ENCODE measurements at regions not wholly inside any gene's neighbourhood (a gene's known extent, or its start where the extent isn't known, plus 50 kb on each side); places are given as distances from the start of the nearest gene placed in this dataset.

GRCh38 chr11:128405112-128405511 is 182.2 kb downstream of the ETS1 start:
- no peak overlapping the region for H3K4ac ChIP-seq (ENCODE audit: low read depth, low read length)
- dilution Hi-C loops (cut with HindIII; ENCODE audit: low sequenced_read_pairs, unreplicated experiment), result no loop called here
- H2AK5ac ChIP-seq (ENCODE audit: low read depth, low read length), result no peak overlapping the region
- no peaks in the 10 kb centered on the region for H4K20me1 ChIP-seq (ENCODE audit: insufficient read depth, low read length)
- no TSS peak for BruUV-seq (replicated peaks)
- no peak overlapping the region for H2BK15ac ChIP-seq (ENCODE audit: low read depth, low read length)
- no peak overlapping the region for H3K4me3 ChIP-seq (ENCODE audit: insufficient read depth, low read depth, low read length)
- CTCF ChIA-PET, result interaction anchor here (1.1 kb wide), 1 partner anchor 8 kb away, joined by 3 read pairs; no protein-coding TSS in a partner anchor
- ATAC-seq (ENCODE audit: low read depth) (no peak), DNase-seq (peak; percentile 48)
- H3K4me1 ChIP-seq (ENCODE audit: control insufficient read depth, insufficient read depth, low read length), result peaks cover 21% of the 10 kb centered on the region
- H3K27me3 ChIP-seq (ENCODE audit: control insufficient read depth, insufficient read depth, low read length), result no peaks in the 10 kb centered on the region
- H3K23ac ChIP-seq (ENCODE audit: low read depth, low read length), result no peak overlapping the region
- H3K9me1 ChIP-seq (ENCODE audit: insufficient read depth, low read length), result peaks cover 11% of the 10 kb centered on the region
- H3K4me2 ChIP-seq (ENCODE audit: low read depth, low read length), result no peak overlapping the region
- H2BK120ac ChIP-seq (ENCODE audit: low read depth, low read length), result no peak overlapping the region
- H3K9me3 ChIP-seq (ENCODE audit: control insufficient read depth, insufficient read depth, low read length), result no peaks in the 10 kb centered on the region
- no peak overlapping the region for H3K9ac ChIP-seq (ENCODE audit: low read depth, low read length)
- H2BK5ac ChIP-seq (ENCODE audit: low read depth, low read length, poor library complexity, severe bottlenecking), result no peak overlapping the region
- H4K8ac ChIP-seq (ENCODE audit: low read depth in 2 of 2, low read length in 2 of 2), result no peak overlapping the region
- no peak overlapping the region for H4K91ac ChIP-seq (ENCODE audit: insufficient read depth, low read depth, low read length)
- TF ChIP-seq RFX5 (IDR thresholded peaks at IDR 0.05; ENCODE audit: low read depth, low read length), result 0 out of 2 replicates have a peak, but pooled peaks have one; percentile 32
- no peak for TF ChIP-seq MAZ (IDR thresholded peaks at IDR 0.05; ENCODE audit: borderline replicate concordance, low read depth, low read length)
- no peak overlapping the region for H3K27ac ChIP-seq (ENCODE audit: insufficient read depth, low read length)
- no peak overlapping the region for H2AFZ ChIP-seq (replicated peaks; ENCODE audit: low read length, poor library complexity)
- H3K18ac ChIP-seq (ENCODE audit: low read depth, low read length), result no peak overlapping the region
- no peak overlapping the region for H3K14ac ChIP-seq (replicated peaks; ENCODE audit: low read depth, low read length)
- H2BK20ac ChIP-seq (ENCODE audit: low read depth, low read length), result no peak overlapping the region
- H4K5ac ChIP-seq (ENCODE audit: low read depth, low read length), result no peak overlapping the region
- intact Hi-C loops (cut with micrococcal nuclease), result loop anchor here (5.0 kb wide), 1 partner anchor 112 kb away; no protein-coding TSS in a partner anchor
- no peak overlapping the region for H3K56ac ChIP-seq (ENCODE audit: extremely low read depth, insufficient read depth, low read length)
- 60% methylated on average over 1 of the region's 1 CpG; no CpG with 5 or more reads in 1 of the 2 experiments for WGBS, 2 experiments (ENCODE audit: extremely low coverage in 2 of 2, insufficient read length in 1 of 2)
- in situ Hi-C loops (cut with MboI; ENCODE audit: low sequenced_read_pairs), result loop anchor here (25.0 kb wide), 1 partner anchor 368 kb away; no protein-coding TSS in a partner anchor
- no peak overlapping the region for H2AK9ac ChIP-seq (replicated peaks; ENCODE audit: low read depth, low read length, poor library complexity)
- no peaks in the 10 kb centered on the region for H3K79me1 ChIP-seq (ENCODE audit: low read depth in 1 of 2, low read length in 2 of 2)
- no peaks in the 10 kb centered on the region for H3K36me3 ChIP-seq (ENCODE audit: control insufficient read depth, insufficient read depth, low read length)
- POLR2A ChIA-PET (ENCODE audit: unreplicated experiment), result no interaction called here
